Ishikawa (cell line): ENCODE measurements at regions not wholly inside any gene's neighbourhood (a gene's known extent, or its start where the extent isn't known, plus 50 kb on each side); places are given as distances from the start of the nearest gene placed in this dataset.

Source experiments
- EP300 ChIP-seq: IDR thresholded peaks from 2 replicates; pipeline ENCODE4 v1.6.1; 2012; ENCODE audit warnings: borderline replicate concordance
- TEAD4 ChIP-seq: IDR thresholded peaks from 2 replicates; pipeline ENCODE4 v1.6.1; 2012

GRCh38 chr22:22815397-22816170, 72.0 kb upstream of the IGLL5 start:
- TF ChIP-seq EP300 (no peak), TEAD4 (no peak)
